KBM-7 (cell line): ENCODE measurements at regions not wholly inside any gene's neighbourhood (a gene's known extent, or its start where the extent isn't known, plus 50 kb on each side); places are given as distances from the start of the nearest gene placed in this dataset.
A peak's percentile ranks its signal among the peaks of the same experiment; 100 is the strongest.

Source experiments
- DNase-seq: peaks from one replicate; pipeline ENCODE4 v3.0.0-alpha.2; 2015
- in situ Hi-C: fragments of 300-500 bp; cut with MboI; formaldehyde crosslinking; loops from 2 replicates; pipeline ENCODE4 v1.14.3; 2020; ENCODE audit warnings: low sequenced_read_pairs, low pct_unique_long_range_greater_than_20kb, mixed read lengths

GRCh38 chr3:193796089-193796488, 203.1 kb downstream of the OPA1 start:
- in situ Hi-C loops = no loop called here
- DNase-seq = no peak

- no peak for DNase-seq
- in situ Hi-C loops = no loop called here
These were observed 204.6 kb downstream of the OPA1 start for GRCh38 chr3:193797566-193797965.

- in situ Hi-C loops = no loop called here
- DNase-seq = no peak
These were observed 205.0 kb downstream of the OPA1 start for GRCh38 chr3:193798051-193798450.

GRCh38 chr3:193800138-193801043, 207.4 kb downstream of the OPA1 start:
- peak; percentile 66 for DNase-seq
- in situ Hi-C loops = no loop called here

- in situ Hi-C loops = no loop called here
- no peak for DNase-seq
These were observed 208.1 kb downstream of the OPA1 start for GRCh38 chr3:193801097-193801496.

- in situ Hi-C loops = no loop called here
- no peak for DNase-seq
These were observed 210.3 kb downstream of the OPA1 start for GRCh38 chr3:193803288-193803687.

- in situ Hi-C loops = no loop called here
- no peak for DNase-seq
These were observed 212.4 kb downstream of the OPA1 start for GRCh38 chr3:193805448-193805847.

GRCh38 chr3:193808317-193808716, 215.3 kb downstream of the OPA1 start:
- in situ Hi-C loops = no loop called here
- no peak for DNase-seq

GRCh38 chr3:193809106-193809505, 216.1 kb downstream of the OPA1 start:
- in situ Hi-C loops = no loop called here
- DNase-seq = no peak

GRCh38 chr3:193812078-193812725, 219.2 kb downstream of the OPA1 start:
- in situ Hi-C loops = no loop called here

GRCh38 chr3:193812791-193813500, 219.9 kb downstream of the OPA1 start:
- DNase-seq = no peak
- in situ Hi-C loops = no loop called here

More at GRCh38 chr3:193812078-193812725, 219.2 kb downstream of the OPA1 start:
- DNase-seq = no peak

- in situ Hi-C loops = no loop called here
- DNase-seq = no peak
These were observed 220.5 kb downstream of the OPA1 start for GRCh38 chr3:193813501-193813830.

GRCh38 chr3:193814166-193814892, 221.3 kb downstream of the OPA1 start:
- no peak for DNase-seq
- in situ Hi-C loops = no loop called here

- in situ Hi-C loops = no loop called here
These were observed 222.4 kb downstream of the OPA1 start for GRCh38 chr3:193815246-193816027.

GRCh38 chr3:193816028-193816395, 223.0 kb downstream of the OPA1 start:
- in situ Hi-C loops = no loop called here
- DNase-seq = no peak

More at GRCh38 chr3:193815246-193816027, 222.4 kb downstream of the OPA1 start:
- no peak for DNase-seq

- in situ Hi-C loops = no loop called here
- DNase-seq = no peak
These were observed 223.8 kb downstream of the OPA1 start for GRCh38 chr3:193816656-193817311.

- in situ Hi-C loops = no loop called here
- no peak for DNase-seq
These were observed 226.4 kb downstream of the OPA1 start for GRCh38 chr3:193819117-193820010.
